SK-N-MC (cell line): ENCODE measurements at regions not wholly inside any gene's neighbourhood (a gene's known extent, or its start where the extent isn't known, plus 50 kb on each side); places are given as distances from the start of the nearest gene placed in this dataset.

ENCODE experiments used
- EZH2 ChIP-seq: fragments of 200-600 bp; sonication (generic); IDR thresholded peaks from one replicate; pipeline ENCODE4 v1.6.1; 2017; ENCODE audit warnings: antibody characterized with exemption
- FOXP2 ChIP-seq: optimal IDR thresholded peaks from 2 replicates; pipeline ENCODE3; 2011; ENCODE audit warnings: mild to moderate bottlenecking, moderate library complexity; ENCODE audit not compliant: insufficient read depth; ENCODE audit errors: extremely low read length, control extremely low read depth
- POLR2AphosphoS5 ChIP-seq: IDR thresholded peaks from 2 replicates; pipeline ENCODE4 v1.6.1; 2012; ENCODE audit warnings: mild to moderate bottlenecking, low read depth, low read length, borderline replicate concordance

DNA sequence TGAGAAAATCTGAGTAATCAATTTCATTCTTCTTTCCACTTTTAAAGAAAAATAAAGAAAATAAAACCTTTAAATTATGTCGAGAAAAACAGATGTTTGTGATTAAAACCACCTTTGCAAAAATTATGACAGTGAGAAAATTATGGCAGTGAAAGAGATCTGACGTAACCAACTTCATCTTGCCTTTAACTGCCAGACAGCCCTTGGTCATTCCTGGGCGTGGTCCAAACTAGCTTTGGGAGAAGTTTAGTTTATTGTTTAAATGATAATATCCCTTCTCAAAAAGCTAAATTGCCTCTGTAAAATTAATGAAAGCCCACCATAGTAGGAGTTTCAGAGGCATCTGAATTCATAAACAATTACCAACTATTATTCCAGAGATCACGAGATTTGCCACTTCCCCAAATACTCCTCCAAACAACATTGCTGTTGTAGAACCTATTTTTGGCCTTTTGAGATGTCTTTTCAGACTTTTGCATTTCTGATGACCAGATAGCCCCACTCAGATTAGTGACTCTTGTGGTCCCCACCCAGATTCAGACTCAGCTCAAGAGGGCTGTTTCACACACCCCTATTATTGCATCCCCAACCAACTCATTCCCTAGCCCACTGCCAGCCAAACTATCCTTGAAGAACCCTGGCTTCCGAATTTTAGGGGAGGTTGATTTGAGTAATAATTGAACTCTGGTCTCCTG, 664.4 kb upstream of the CBLB start:
- TF ChIP-seq POLR2AphosphoS5 (no peak), EZH2 (no peak), FOXP2 (no peak)
